HTR-8/SVneo (cell line): ENCODE measurements at regions not wholly inside any gene's neighbourhood (a gene's known extent, or its start where the extent isn't known, plus 50 kb on each side); places are given as distances from the start of the nearest gene placed in this dataset.
"Not testable (repeated sequence)": the region's sequence is repeated elsewhere in the genome, so short reads cannot be mapped to it uniquely, and the experiment has no call there.

Experiments used
- DNase-seq: peaks from one replicate; pipeline ENCODE4 v3.0.0; 2011; ENCODE audit warnings: low spot score, mixed read lengths; ENCODE audit not compliant: insufficient read length
- FAIRE-seq: peaks from 2 replicates; lab custom pipeline; 2011; peaks lifted over from hg19 to GRCh38; lab: Jason Lieb, UNC

DNA sequence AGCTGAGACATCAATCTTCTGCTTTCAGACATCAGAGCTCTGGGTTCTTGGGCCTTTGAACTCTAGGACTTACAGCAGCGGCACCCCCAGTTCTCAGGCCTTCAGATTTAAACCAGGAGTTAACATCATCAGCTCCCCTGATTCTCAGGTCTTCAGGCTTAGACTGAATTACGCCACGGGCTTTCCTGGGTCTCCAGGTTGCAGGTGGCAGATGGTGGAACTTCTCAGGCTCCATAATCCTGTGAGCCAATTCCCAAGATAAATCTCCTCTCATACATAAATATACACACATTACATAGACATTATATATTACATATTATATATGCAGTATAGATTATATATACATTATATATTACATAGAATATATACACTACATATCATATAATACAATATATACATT lies 408.9 kb upstream of the AUTS2 start:
- FAIRE-seq (no peak), DNase-seq (no peak)

GRCh38 chr7:69190025-69190424 lies 408.2 kb upstream of the AUTS2 start:
- FAIRE-seq (no peak), DNase-seq (no peak)

- DNase-seq (no peak), FAIRE-seq (no peak)
These were observed 407.5 kb upstream of the AUTS2 start for GRCh38 chr7:69190763-69191162.

- no peak for DNase-seq
- no peak for FAIRE-seq
These were observed 406.1 kb upstream of the AUTS2 start for GRCh38 chr7:69192134-69192533.

DNA sequence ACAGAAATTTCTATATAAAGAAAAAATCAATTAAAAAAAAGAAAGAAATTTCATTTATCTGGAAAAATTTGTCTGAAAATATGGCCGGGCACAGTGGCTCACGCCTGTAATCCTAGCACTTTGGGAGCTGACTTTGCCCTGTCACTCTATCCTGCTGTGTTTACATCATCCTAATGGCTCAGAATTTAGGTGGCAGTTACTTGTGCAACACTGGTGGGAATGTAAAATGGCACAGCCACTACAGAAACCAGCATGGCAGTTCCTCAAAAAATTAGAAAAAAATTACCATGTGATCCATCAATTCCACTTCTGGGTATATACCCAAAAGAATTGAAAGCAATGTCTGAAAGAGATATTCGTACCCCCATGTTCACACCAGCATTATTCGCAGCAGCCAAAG lies 405.2 kb upstream of the AUTS2 start:
- no peak for FAIRE-seq
- no peak for DNase-seq

DNA sequence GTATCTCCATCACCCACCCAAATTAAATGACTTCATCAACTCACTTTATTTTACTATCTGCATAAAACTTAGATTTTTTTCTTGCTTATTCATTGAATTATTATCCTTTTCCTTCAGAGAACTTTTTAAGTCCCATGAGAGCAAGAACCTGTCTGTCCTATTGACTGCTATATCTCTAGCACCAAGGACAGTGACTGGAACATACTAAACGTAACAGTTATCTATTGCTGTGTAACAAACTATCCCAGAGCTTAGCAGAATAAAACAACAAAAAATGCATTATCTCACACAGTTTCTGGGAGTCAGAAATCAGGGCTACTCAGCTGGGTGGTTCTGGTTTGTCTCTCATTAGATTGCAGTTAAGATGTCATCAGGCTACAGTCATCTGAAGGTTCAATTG lies 401.7 kb upstream of the AUTS2 start:
- DNase-seq (no peak), FAIRE-seq (no peak)

GRCh38 chr7:69198250-69198649 lies 400.0 kb upstream of the AUTS2 start:
- FAIRE-seq, result no peak
- no peak for DNase-seq

GRCh38 chr7:69199041-69199440 lies 399.2 kb upstream of the AUTS2 start:
- DNase-seq (no peak), FAIRE-seq (no peak)

- DNase-seq (no peak), FAIRE-seq (no peak)
These were observed 398.6 kb upstream of the AUTS2 start for GRCh38 chr7:69199661-69200060.

GRCh38 chr7:69203871-69204270 lies 394.4 kb upstream of the AUTS2 start:
- no peak for FAIRE-seq
- DNase-seq, result no peak

GRCh38 chr7:69204943-69205342 lies 393.3 kb upstream of the AUTS2 start:
- FAIRE-seq (no peak), DNase-seq (no peak)

GRCh38 chr7:69205581-69205980 lies 392.7 kb upstream of the AUTS2 start:
- no peak for FAIRE-seq
- DNase-seq, result no peak

DNA sequence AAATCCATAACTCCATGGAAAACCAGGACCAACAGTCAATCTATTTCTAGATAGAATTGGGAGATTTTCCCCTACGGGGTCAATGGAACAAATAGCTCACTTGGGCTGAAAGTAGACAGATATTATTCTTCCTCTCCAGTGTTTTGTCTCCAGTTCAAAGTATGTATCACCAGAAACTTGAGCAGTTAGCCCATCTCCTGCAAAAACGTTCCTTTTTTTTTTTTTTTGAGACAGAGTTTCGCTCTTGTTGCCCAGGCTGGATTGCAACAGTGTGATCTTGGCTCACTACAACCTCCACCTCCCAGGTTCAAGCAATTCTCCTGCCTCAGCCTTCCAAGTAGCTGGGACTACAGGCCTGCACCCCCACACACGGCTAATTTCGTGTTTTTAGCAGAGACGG lies 390.0 kb upstream of the AUTS2 start:
- DNase-seq, result no peak
- FAIRE-seq, result no peak

GRCh38 chr7:69208848-69209247 lies 389.4 kb upstream of the AUTS2 start:
- DNase-seq, result no peak
- FAIRE-seq, result no peak

- FAIRE-seq, result no peak
- no peak for DNase-seq
These were observed 386.9 kb upstream of the AUTS2 start for GRCh38 chr7:69211336-69211735.

DNA sequence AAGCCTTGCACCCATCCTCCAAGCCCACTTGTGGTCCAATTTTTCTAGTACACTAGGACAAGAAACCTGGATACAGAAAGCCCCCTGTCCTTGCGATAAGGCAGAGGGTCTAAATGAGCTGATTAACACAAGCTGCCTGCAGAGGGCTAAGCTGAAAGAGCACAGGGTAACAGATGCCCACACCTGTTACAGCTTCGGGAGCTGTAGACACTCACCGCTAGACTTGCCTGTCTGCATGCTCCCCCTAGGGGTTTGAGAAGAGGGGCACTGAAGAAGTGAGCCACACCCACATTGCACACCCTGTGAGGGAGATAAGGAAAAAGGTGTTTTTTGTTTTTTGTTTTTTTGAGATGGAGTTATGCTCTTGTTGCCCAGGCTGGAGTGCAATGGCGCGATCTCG lies 386.5 kb upstream of the AUTS2 start:
- DNase-seq (no peak), FAIRE-seq (no peak)

GRCh38 chr7:69213878-69214277 lies 384.4 kb upstream of the AUTS2 start:
- FAIRE-seq, result no peak
- DNase-seq, result no peak

DNA sequence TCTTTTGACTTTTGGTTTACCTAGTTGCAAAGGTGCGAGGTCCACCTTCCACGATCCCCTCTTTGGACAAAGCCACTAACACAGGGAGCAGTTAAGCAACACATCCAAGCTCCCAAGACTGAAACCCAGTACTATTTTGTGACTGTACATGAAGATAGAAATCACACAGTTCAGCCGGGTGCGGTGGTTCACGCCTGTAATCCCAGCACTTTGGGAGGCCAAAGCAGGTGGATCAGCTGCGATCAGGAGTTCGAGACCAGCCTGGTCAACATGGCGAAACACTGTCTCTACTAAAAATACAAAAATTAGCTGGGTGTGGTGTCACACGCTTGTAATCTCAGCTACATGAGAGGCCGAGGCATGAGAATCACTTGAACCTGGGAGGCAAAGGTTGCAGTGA lies 382.8 kb upstream of the AUTS2 start:
- FAIRE-seq, DNase-seq: not testable (repeated sequence)

- DNase-seq (no peak), FAIRE-seq (no peak)
These were observed 380.5 kb upstream of the AUTS2 start for GRCh38 chr7:69217516-69218350.

- FAIRE-seq (no peak), DNase-seq (no peak)
These were observed 379.7 kb upstream of the AUTS2 start for GRCh38 chr7:69218576-69218975.

DNA sequence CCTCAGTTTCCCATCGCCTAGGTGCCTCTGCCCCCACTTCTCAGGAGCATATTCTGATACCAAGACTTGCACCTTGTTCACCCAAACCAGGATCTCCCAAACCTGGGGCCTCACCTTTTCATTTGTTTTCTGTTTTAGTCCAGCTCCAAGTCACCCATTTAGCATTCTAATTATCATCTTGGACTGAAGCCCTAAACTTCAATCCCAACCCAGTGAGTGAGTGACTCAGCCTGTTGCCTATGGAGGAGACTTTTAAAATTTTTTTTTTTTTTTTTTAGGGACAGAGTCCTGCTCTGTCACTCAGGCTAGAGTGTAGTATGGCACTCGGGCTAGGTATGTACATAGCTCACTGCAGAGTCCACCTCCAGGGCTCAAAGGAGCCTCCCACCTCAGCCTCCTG lies 378.9 kb upstream of the AUTS2 start:
- no peak for DNase-seq
- no peak for FAIRE-seq

DNA sequence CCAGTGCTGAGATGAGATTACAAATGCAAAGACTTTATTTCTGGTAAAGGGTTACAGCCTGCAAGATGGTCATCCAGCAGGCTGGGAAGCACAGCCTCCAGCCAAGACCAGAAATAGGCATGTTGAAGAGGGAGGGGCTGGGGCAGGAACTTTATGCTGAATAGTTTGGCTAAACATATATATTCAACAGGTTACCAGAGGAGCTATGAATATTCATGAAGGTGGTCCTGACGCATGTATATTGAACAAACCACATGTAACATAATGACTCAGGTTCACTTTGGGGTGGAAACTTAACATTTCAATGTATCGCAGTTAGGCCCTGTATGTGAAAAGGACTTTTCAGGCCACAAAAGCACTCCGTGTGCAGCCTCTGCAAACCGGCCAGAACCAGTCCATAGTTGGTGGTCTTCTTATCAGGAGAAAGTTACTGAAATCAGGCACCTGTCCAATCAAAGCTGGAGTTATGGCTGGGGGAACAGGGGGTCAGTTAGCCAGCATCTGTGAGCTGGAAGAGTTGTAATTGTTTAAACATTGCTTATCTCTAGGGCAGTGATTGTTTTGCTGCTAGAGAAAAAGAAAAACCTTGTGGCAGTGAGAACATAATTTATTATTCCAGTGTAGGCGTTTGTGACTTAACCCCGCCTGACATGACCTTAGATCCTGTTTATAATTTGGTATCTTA lies 372.9 kb upstream of the AUTS2 start:
- DNase-seq, result no peak
- no peak for FAIRE-seq
